GM13977 (cell line): ENCODE measurements at regions not wholly inside any gene's neighbourhood (a gene's known extent, or its start where the extent isn't known, plus 50 kb on each side); places are given as distances from the start of the nearest gene placed in this dataset.

ENCODE experiments used
- DNase-seq: peaks from one replicate; pipeline ENCODE4 v3.0.0; 2012; ENCODE audit warnings: low spot score
- in situ Hi-C: fragments of 300-500 bp; cut with MboI; formaldehyde crosslinking; loops from one replicate; pipeline ENCODE4 v1.12.0; 2022; ENCODE audit warnings: low sequenced_read_pairs, low pct_unique_long_range_greater_than_20kb, mixed read lengths, inconsistent platforms; ENCODE audit not compliant: unreplicated experiment
- TF ChIP-seq, protein P1 (sequence below): IDR thresholded peaks from 2 replicates; pipeline ENCODE4 v1.5.1; 2012; ENCODE audit warnings: mild to moderate bottlenecking, control low read depth; ENCODE audit not compliant: insufficient read depth; ENCODE audit errors: extremely low read depth, missing control alignments

DNA sequence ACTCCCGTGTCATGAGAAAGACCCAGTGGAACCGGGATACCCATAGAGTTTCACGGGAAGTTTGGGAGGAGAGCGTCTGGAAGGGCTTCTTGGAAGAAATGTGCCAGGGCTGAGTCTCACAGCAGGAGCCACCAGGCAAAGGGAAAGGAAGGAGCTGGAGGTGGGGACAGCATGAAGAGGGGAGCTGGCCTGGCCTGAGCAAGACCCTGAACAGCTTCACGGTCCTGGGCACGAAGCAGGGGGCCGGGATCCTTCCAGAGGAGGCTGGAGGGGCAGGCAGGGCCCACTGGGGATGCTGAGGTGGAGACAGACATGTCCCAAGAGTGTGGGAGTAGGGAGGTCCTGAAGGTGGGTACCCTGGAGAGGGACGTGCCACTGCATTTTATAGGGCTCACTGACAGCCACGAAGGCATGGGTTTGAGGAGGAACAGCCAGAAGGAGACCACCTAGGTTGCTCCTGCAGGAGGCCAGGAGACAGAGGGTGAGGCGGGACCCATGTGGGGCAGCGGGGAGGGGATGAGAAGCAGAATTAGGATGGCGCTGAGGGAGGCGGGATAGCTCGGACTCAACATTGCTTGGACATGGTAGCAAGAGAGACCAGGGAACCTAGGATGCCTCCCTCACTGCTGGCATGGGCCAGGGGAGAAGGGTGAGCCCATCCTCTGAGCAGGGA lies 168.1 kb upstream of the ID2 start:
- in situ Hi-C loops: no loop called here
- TF ChIP-seq, protein P1, sequence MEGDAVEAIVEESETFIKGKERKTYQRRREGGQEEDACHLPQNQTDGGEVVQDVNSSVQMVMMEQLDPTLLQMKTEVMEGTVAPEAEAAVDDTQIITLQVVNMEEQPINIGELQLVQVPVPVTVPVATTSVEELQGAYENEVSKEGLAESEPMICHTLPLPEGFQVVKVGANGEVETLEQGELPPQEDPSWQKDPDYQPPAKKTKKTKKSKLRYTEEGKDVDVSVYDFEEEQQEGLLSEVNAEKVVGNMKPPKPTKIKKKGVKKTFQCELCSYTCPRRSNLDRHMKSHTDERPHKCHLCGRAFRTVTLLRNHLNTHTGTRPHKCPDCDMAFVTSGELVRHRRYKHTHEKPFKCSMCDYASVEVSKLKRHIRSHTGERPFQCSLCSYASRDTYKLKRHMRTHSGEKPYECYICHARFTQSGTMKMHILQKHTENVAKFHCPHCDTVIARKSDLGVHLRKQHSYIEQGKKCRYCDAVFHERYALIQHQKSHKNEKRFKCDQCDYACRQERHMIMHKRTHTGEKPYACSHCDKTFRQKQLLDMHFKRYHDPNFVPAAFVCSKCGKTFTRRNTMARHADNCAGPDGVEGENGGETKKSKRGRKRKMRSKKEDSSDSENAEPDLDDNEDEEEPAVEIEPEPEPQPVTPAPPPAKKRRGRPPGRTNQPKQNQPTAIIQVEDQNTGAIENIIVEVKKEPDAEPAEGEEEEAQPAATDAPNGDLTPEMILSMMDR: no peak
- DNase-seq: no peak

DNA sequence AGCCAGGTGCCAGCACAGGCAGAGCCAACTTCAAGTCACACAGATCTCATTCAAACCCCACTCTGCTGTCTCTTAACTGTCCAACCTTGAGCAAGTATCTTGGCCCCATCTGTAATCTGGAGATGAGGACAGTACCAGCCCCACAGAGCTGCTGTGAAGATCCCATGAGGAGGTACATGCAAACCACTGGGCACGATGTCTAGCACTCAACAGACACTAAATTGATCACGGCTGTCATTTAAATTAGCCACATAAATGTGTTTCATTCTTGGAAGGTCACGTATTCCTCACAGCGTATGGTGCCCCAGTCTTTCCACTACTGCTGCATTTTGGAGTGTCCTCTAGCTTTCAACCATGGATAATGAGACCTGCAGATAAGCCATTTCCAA lies 167.6 kb upstream of the ID2 start:
- TF ChIP-seq, protein P1: no peak
- in situ Hi-C loops: no loop called here
- no peak for DNase-seq

DNA sequence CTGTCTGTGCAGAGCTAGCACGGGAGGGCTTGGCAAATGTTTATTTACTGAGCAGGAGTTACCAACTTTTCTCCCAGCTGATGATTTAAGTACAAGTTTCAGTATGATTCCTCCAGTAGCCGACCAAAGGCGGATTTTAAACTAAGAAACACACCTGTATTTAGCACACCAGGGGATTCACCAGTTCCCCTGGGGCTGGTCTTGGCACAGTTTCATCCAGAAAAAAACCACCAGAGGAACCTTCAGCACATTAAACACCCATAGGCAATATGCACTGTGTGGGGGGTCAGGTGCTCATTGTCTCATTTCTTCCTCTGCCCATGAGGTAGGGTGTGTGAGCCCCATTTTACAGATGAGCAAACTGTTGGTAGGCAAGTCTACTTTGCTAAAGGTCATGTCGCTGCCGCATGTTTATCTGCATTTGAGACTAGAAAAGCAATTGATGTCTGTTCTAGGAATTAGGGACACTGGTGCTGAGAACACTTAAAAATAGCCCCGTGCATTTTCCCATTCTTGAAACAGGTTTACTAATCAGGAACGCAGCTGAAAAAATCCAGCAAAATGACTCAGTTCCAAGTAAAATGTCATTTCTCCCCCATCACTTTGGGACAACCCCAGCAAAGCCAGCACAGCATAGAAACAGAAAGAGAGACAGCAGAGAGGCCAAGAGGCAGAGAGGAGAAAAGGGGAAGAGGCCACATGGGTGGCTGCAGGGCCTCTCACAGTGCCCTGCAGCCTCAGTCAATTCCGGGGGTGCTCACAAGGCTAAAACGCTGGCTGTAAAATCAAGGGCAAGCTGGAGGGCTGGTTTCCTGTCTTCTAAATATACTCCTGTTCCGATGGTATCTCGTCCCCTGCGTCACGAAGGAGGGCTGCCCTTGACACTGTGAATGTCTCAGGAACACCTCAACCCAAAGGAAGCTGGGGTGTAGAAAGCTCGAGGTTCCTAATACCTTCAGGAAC lies 166.8 kb upstream of the ID2 start:
- in situ Hi-C loops: no loop called here
- TF ChIP-seq, protein P1: no peak
- peak; percentile 80 for DNase-seq

DNA sequence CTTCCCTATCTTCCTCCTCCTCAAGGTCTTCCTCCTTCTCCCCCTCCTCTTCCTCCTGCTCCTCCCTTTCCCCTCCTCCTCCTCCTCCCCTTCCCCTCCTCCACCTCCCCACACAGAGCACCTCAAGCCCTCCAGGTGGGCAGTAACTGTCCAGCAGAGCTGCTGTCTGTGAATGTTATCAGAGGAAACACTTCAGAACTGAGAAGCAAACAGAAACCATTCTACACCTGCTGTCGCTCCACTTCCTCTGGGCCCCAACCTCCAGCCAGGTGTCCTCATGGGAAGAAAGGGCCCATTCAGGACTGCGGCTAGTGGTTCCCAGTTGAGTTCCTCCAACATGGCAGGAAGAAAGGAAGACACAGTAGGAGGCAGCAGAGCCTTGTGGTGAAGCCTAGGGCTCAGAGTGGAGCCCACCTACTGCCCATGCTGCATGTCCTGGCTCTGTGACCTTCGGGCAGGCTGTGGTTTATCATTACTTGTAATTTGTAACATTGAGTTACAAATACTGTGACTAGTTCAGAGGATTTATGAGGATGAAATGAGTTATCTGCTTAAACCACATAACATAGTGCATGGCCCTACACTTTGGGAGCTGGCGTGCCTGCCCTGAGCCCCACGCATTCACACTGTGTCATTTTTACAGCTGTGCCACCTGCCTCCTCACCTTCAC lies 165.9 kb upstream of the ID2 start:
- no peak for DNase-seq
- TF ChIP-seq, protein P1: peak; percentile 28
- in situ Hi-C loops: no loop called here

DNA sequence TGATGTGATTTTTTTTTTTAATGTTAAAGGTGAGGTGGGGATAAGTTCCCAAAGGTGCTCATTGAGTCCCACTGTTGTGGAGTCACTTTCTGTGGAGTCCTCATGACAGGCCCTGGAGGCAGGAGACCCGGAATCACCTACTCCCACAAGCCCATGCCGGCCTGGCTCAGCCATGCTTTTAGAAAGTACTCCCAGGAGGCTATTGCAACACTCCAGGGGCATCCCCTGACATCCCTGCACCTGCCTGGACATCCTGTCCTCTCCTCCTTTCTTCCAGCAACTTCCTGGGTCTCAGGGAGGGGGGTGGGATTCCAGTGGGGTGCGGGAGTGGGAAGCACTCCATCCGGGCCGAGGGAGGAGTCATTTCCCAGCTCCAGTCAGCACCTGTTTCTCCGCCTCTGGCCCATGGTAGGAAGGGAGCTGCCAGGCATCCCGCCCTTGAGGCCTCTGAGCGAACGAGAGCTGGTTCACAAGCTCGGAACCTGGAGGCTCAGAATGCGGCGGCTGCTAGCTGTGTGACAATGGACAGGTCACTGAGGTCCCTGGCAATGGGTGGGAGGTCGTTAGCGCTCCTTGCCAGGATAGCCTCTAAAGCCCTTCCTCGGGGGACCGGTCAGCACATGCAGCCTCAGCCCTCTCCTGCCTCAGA lies 163.9 kb upstream of the ID2 start:
- no peak for DNase-seq
- in situ Hi-C loops: no loop called here
- TF ChIP-seq, protein P1: no peak
